GM23338 (cell line): ENCODE measurements at regions not wholly inside any gene's neighbourhood (a gene's known extent, or its start where the extent isn't known, plus 50 kb on each side); places are given as distances from the start of the nearest gene placed in this dataset.

Source experiments
- ATAC-seq: fragments of 200-7000 bp; cut with Tn5 transposase; 3 replicates; pipeline ENCODE4 v1.9.1; 2020
- DNase-seq: peaks from one replicate; pipeline ENCODE4 v3.0.0-alpha.2; 2015; ENCODE audit warnings: low spot score
- H2AFZ ChIP-seq: fragments of 200-600 bp; sonication (generic); 2 replicates; pipeline ENCODE4 v1.8.0; 2016; ENCODE audit warnings: antibody characterized with exemption, mild to moderate bottlenecking, moderate library complexity
- H3F3A ChIP-seq: fragments of 200-600 bp; sonication (generic); replicated peaks from 2 replicates; pipeline ENCODE4 v1.8.0; 2017; ENCODE audit warnings: antibody characterized with exemption, mixed run types, low read depth
- H3K27ac ChIP-seq: fragments of 200-600 bp; sonication (generic); 2 replicates; pipeline ENCODE4 v1.6.1; 2016; ENCODE audit warnings: low read depth
- H3K27me3 ChIP-seq: fragments of 200-600 bp; sonication (generic); 2 replicates; pipeline ENCODE4 v1.8.0; 2016; ENCODE audit warnings: mild to moderate bottlenecking, mixed run types, moderate library complexity; ENCODE audit not compliant: insufficient read depth
- H3K36me3 ChIP-seq: fragments of 200-600 bp; sonication (generic); 2 replicates; pipeline ENCODE4 v1.8.0; 2016; ENCODE audit warnings: mild to moderate bottlenecking; ENCODE audit not compliant: insufficient read depth
- H3K4me1 ChIP-seq: fragments of 200-600 bp; sonication (generic); 2 replicates; pipeline ENCODE4 v1.8.0; 2016; ENCODE audit warnings: mild to moderate bottlenecking, moderate library complexity; ENCODE audit not compliant: insufficient read depth
- H3K4me2 ChIP-seq: fragments of 200-600 bp; sonication (generic); 2 replicates; pipeline ENCODE4 v1.7.1; 2017; ENCODE audit warnings: mixed run types
- H3K4me3 ChIP-seq: fragments of 200-600 bp; sonication (generic); 2 replicates; pipeline ENCODE4 v1.6.1; 2016; ENCODE audit warnings: mixed run types
- H3K79me2 ChIP-seq: fragments of 200-600 bp; sonication (generic); replicated peaks from 2 replicates; pipeline ENCODE4 v1.8.0; 2017; ENCODE audit warnings: mild to moderate bottlenecking; ENCODE audit not compliant: insufficient read depth
- H3K9me2 ChIP-seq: fragments of 200-600 bp; sonication (generic); 2 replicates; pipeline ENCODE4 v1.8.0; 2017; ENCODE audit not compliant: insufficient read depth
- H4K20me1 ChIP-seq: fragments of 200-600 bp; sonication (generic); replicated peaks from 2 replicates; pipeline ENCODE4 v1.8.0; 2017; ENCODE audit warnings: mild to moderate bottlenecking; ENCODE audit not compliant: insufficient read depth
- H3K27ac Mint-ChIP-seq: 2 replicates; pipeline ENCODE4 v1.8.0; 2020; ENCODE audit warnings: inconsistent platforms, mild to moderate bottlenecking, moderate library complexity, mixed read lengths
- H3K27me3 Mint-ChIP-seq: 3 replicates; pipeline ENCODE4 v1.8.0; 2022; ENCODE audit warnings: low read depth, mild to moderate bottlenecking, moderate library complexity, mixed read lengths, inconsistent platforms; ENCODE audit not compliant: insufficient read depth, poor library complexity
- H3K36me3 Mint-ChIP-seq: 3 replicates; pipeline ENCODE4 v1.8.0; 2021; ENCODE audit warnings: low read depth, mild to moderate bottlenecking, inconsistent platforms, moderate library complexity, mixed read lengths
- H3K4me1 Mint-ChIP-seq: 3 replicates; pipeline ENCODE4 v1.8.0; 2020; ENCODE audit warnings: mild to moderate bottlenecking, inconsistent platforms, mixed read lengths
- H3K4me3 Mint-ChIP-seq: 3 replicates; pipeline ENCODE4 v1.8.0; 2021; ENCODE audit warnings: moderate library complexity, mild to moderate bottlenecking, inconsistent platforms, mixed read lengths
- H3K9me3 Mint-ChIP-seq: 3 replicates; pipeline ENCODE4 v1.8.0; 2020; ENCODE audit warnings: moderate library complexity, mild to moderate bottlenecking, inconsistent platforms, mixed read lengths
- CREB1 ChIP-seq: fragments of 250-450 bp; sonication (Bioruptor Pico); IDR thresholded peaks from 2 replicates; pipeline ENCODE4 v1.5.0; 2020; ENCODE audit warnings: low read depth, mild to moderate bottlenecking, moderate library complexity
- CTCF ChIP-seq, 2 experiments: fragments of 200-600 bp in 1 of 2; sonication (generic) in 1 of 2; conservative IDR thresholded peaks; 2 replicates each; pipeline versions ENCODE4 v1.5.1 to v1.6.1; 2016 to 2017; ENCODE audit warnings: antibody characterized with exemption in 2 of 2, low read depth in 2 of 2, mild to moderate bottlenecking in 2 of 2, moderate library complexity in 1 of 2
- ETS1 ChIP-seq: IDR thresholded peaks from 2 replicates; pipeline ENCODE4 v1.6.1; 2016; ENCODE audit warnings: antibody characterized with exemption
- EZH2 ChIP-seq: fragments of 200-600 bp; sonication (generic); IDR thresholded peaks from one replicate; pipeline ENCODE4 v1.8.0; 2017; ENCODE audit warnings: antibody characterized with exemption, mild to moderate bottlenecking, low read depth; ENCODE audit not compliant: unreplicated experiment
- EZH2phosphoT487 ChIP-seq: fragments of 200-600 bp; sonication (generic); IDR thresholded peaks from one replicate; pipeline ENCODE4 v1.8.1; 2018; ENCODE audit warnings: antibody characterized with exemption; ENCODE audit not compliant: unreplicated experiment
- POLR2AphosphoS5 ChIP-seq: IDR thresholded peaks from 2 replicates; pipeline ENCODE4 v1.6.1; 2016; ENCODE audit warnings: antibody characterized with exemption, low read depth
- ZNF331 ChIP-seq: fragments of 250-450 bp; sonication (Bioruptor Pico); IDR thresholded peaks from 2 replicates; pipeline ENCODE4 v1.5.0; 2020; ENCODE audit warnings: low read depth, mild to moderate bottlenecking, moderate library complexity
- ZNF462 ChIP-seq: fragments of 250-450 bp; sonication (Bioruptor Pico); IDR thresholded peaks from 2 replicates; pipeline ENCODE4 v1.5.0; 2020; ENCODE audit warnings: mild to moderate bottlenecking, moderate library complexity

- TF ChIP-seq ZNF462 (CRISPR knock-in tag) = no peak
- TF ChIP-seq ETS1 = no peak
Measured at GRCh38 chr21:35737449-35737848, 322.9 kb downstream of the SETD4 start (continued).

- no peaks in the 10 kb centered on the region for H4K20me1 ChIP-seq
- no peak overlapping the region for H3K4me2 ChIP-seq
- H2AFZ ChIP-seq = no peak overlapping the region
- Mint-ChIP-seq H3K4me3 (no peak overlapping the region), H3K9me3 (peaks cover 8% of the 10 kb centered on the region), H3K4me1 (no peaks in the 10 kb centered on the region), H3K27me3 (peaks cover 2% of the 10 kb centered on the region), H3K27ac (no peak overlapping the region), H3K36me3 (peaks cover 5% of the 10 kb centered on the region; the same call in 1 of the 3 replicates)
- H3K4me1 ChIP-seq = no peaks in the 10 kb centered on the region
- no peaks in the 10 kb centered on the region for H3K36me3 ChIP-seq
- no peaks in the 10 kb centered on the region for H3F3A ChIP-seq
- H3K27me3 ChIP-seq = no peaks in the 10 kb centered on the region
- DNase-seq (no peak), ATAC-seq (no peak)
- no peak overlapping the region for H3K27ac ChIP-seq
- H3K79me2 ChIP-seq = no peaks in the 10 kb centered on the region
- peaks cover 13% of the 10 kb centered on the region for H3K9me2 ChIP-seq
- H3K4me3 ChIP-seq = no peak overlapping the region
- TF ChIP-seq CTCF (conservative IDR thresholded peaks at IDR 0.05; ENCODE audit: low read depth in 2 of 2) = no peak
- TF ChIP-seq ZNF331 (CRISPR knock-in tag) = no peak
- TF ChIP-seq POLR2AphosphoS5 = no peak
- no peak for TF ChIP-seq CREB1
- TF ChIP-seq EZH2 = no peak
- no peak for TF ChIP-seq EZH2phosphoT487
- TF ChIP-seq ETS1 = no peak
Measured at GRCh38 chr21:35732788-35733187, 327.5 kb downstream of the SETD4 start.
